HL-60/S4 (cell line): ENCODE measurements at regions not wholly inside any gene's neighbourhood (a gene's known extent, or its start where the extent isn't known, plus 50 kb on each side); places are given as distances from the start of the nearest gene placed in this dataset.
"Not testable (repeated sequence)": the region's sequence is repeated elsewhere in the genome, so short reads cannot be mapped to it uniquely, and the experiment has no call there.

ENCODE experiments used
- in situ Hi-C: fragments of 300-500 bp; cut with MboI; formaldehyde crosslinking; loops from 2 replicates; pipeline ENCODE4 v1.14.3; 2022; ENCODE audit warnings: low sequenced_read_pairs

- in situ Hi-C loops, result no loop called here
Measured at GRCh38 chr5:60125636-60126035, 232.1 kb upstream of the PDE4D start.

GRCh38 chr5:60102961-60103693 is 209.6 kb upstream of the PDE4D start:
- in situ Hi-C loops, result no loop called here

- in situ Hi-C loops, result no loop called here
Measured at GRCh38 chr5:60101573-60101972, 208.0 kb upstream of the PDE4D start.

- in situ Hi-C loops, result no loop called here
Measured at GRCh38 chr5:60092671-60093422, 199.3 kb upstream of the PDE4D start.

- in situ Hi-C loops, result no loop called here
Measured at GRCh38 chr5:60086583-60086982, 193.1 kb upstream of the PDE4D start.

- in situ Hi-C loops, result no loop called here
Measured at GRCh38 chr5:60084226-60084625, 190.7 kb upstream of the PDE4D start.

- in situ Hi-C loops, result no loop called here
Measured at GRCh38 chr5:60077292-60077691, 183.8 kb upstream of the PDE4D start.

- in situ Hi-C loops, result no loop called here
Measured at GRCh38 chr5:60076746-60077145, 183.2 kb upstream of the PDE4D start.

- in situ Hi-C loops, result no loop called here
Measured at GRCh38 chr5:60066502-60066901, 173.0 kb upstream of the PDE4D start.

GRCh38 chr5:60060389-60060788 is 166.9 kb upstream of the PDE4D start:
- in situ Hi-C loops, result no loop called here

GRCh38 chr5:60056191-60056590 is 162.7 kb upstream of the PDE4D start:
- in situ Hi-C loops, result no loop called here

- in situ Hi-C loops, result no loop called here
Measured at GRCh38 chr5:60055168-60055567, 161.6 kb upstream of the PDE4D start.

GRCh38 chr5:60041996-60042664 is 148.6 kb upstream of the PDE4D start:
- in situ Hi-C loops, result not testable (repeated sequence)

- in situ Hi-C loops, result not testable (repeated sequence)
Measured at GRCh38 chr5:60041508-60041907, 148.0 kb upstream of the PDE4D start.

GRCh38 chr5:60036192-60036938 is 142.8 kb upstream of the PDE4D start:
- in situ Hi-C loops, result no loop called here

- in situ Hi-C loops, result no loop called here
Measured at GRCh38 chr5:60026161-60026560, 132.6 kb upstream of the PDE4D start.

GRCh38 chr5:60024104-60024503 is 130.6 kb upstream of the PDE4D start:
- in situ Hi-C loops, result no loop called here

GRCh38 chr5:60023255-60023654 is 129.7 kb upstream of the PDE4D start:
- in situ Hi-C loops, result no loop called here

- in situ Hi-C loops, result no loop called here
Measured at GRCh38 chr5:60020457-60020856, 126.9 kb upstream of the PDE4D start.

- in situ Hi-C loops, result not testable (repeated sequence)
Measured at GRCh38 chr5:60018960-60019359, 125.4 kb upstream of the PDE4D start.

GRCh38 chr5:60018091-60018490 is 124.6 kb upstream of the PDE4D start:
- in situ Hi-C loops, result no loop called here
